SK-N-MC (cell line): ENCODE measurements at regions not wholly inside any gene's neighbourhood (a gene's known extent, or its start where the extent isn't known, plus 50 kb on each side); places are given as distances from the start of the nearest gene placed in this dataset.

ENCODE experiments used
- EZH2 ChIP-seq: fragments of 200-600 bp; sonication (generic); IDR thresholded peaks from one replicate; pipeline ENCODE4 v1.6.1; 2017; ENCODE audit warnings: antibody characterized with exemption
- POLR2AphosphoS5 ChIP-seq: IDR thresholded peaks from 2 replicates; pipeline ENCODE4 v1.6.1; 2012; ENCODE audit warnings: mild to moderate bottlenecking, low read depth, low read length, borderline replicate concordance

DNA sequence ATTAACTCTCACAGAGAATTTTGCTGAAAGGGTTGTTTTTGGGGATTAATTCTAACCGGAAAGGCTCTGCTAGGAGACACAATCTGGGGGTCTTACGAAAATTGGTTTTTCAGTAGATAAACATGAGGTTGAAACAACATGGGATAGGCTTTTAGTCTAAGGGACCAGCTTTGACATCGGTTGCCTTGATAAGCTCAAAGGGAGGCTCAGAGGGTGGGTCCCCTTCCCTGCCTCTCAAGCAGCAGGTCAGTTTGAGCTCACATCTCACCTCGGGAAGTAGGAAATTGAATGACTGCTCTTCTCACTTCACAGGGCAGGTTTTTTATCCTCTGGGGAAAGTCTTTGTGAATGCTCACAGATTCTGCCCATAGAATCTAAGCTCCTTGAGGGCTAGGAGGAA lies 70.2 kb upstream of the KIRREL3 start:
- TF ChIP-seq POLR2AphosphoS5 (no peak), EZH2 (no peak)
